NCI-H1694 (cell line): ENCODE measurements at regions not wholly inside any gene's neighbourhood (a gene's known extent, or its start where the extent isn't known, plus 50 kb on each side); places are given as distances from the start of the nearest gene placed in this dataset.

ENCODE experiments used
- DNase-seq: peaks from one replicate; lab custom pipeline; 2025; lab: John Stamatoyannopoulos, UW

DNA sequence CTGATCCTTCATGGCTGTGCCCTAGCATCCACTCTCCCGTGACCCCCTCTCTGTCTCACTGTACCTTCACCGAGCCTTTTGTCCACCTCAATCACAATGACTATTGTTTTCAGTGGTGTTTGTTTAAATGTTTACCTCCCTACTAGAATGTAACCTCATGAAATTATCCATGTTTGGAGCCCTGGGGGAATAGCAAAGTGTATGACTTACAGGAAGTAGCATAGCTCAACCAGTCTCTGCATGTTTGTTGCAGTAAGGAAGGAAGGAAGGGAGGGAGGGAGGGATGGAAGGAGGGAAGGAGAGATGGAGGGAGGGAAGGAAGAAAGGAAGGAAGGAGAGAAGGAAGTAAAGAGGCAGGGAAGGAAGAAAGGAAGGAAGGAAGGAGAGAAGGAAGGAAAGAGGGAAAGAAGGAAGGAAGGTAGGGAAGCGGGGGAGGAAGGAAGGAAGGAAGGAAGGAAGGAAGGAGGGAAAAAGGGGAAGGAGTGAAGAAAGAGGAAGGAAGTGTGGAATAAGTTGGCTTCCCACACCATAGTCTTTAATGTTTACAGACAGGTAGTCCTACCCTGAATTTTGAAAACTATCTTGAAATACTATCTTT is 421.4 kb downstream of the COG6 start:
- no peak for DNase-seq

DNA sequence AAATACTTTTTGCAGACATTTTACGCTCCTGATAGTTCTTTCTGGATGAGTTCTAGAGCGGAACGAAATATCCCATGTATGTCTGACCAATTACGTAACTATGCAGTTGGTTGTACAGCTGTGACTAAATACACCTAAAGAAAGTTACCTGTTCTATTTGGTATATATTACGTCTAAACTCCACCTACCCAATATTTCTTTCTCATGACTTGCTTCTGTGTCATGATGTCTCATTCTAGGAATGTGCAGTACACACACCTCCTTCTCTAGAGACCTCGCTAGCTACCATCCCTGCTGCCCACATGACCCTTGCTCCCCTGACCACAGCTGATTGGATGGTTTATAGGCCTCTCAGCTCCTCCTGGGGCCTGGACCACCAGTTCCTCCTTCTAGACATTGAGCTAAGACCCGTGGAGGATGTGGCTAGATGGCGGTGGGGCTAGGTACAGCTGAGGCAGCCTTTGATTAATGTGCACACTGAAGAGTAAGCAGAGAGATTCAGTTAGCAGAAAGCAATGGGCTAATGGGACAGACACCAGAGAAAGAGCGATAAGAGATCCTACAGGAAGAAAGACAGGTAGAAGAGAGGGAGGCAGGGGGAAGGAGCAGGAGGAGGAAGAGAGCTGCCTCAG is 422.1 kb downstream of the COG6 start:
- DNase-seq, result no peak

DNA sequence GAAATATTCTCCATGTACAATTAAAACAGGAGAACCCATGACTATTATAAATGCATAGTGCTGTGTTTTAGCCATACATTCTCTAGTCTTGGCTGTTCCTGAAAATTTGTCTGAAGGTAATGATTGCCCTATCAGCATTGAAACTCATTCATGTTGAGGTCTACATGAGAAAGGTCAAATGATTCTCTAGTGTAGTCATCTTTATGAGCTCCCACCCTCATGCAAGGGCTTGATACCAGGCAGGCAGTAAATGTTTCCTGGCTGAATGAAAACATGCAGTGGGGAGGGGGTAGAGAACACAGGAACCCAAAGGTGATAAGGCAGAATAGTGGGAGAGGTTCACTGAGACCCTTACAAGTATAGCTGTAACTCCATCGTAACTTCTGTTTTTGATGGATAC is 424.3 kb downstream of the COG6 start:
- DNase-seq, result no peak

DNA sequence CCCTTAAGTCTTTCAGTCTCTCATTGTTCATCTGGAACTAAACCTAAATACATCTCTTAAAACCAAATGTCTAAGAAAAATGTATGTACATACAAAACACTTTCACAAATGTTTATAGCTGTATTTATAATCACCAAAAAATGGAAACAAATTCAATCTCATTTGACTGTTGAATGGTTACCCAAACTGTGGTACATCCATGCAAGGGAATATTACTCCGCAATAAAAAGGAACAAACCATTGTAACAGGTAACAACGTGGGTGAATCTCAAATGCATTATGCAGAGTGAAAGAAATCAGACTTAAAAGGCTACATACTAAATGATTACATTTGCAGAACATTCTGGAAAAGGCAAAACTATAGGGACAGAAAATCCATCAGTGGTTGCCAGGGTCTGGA is 425.2 kb downstream of the COG6 start:
- no peak for DNase-seq

DNA sequence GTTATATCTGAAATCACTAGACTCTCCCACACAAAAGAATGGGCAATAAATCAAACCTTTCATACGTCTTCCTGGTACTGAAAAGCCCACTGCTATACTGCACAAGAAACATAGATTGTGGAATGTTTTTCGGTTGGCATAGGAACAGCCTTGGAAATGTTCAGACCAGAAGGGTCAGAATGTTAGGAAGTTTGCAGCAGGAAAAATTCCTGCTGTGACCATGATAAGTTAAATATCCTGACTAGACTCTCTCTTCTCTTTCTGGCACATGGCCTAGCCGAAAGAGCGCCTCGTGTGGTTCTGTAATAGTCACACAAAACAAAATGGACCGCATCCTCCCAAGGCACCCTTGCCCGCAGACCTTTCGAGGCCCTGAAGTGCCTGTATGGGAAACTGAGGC is 427.2 kb downstream of the COG6 start:
- no peak for DNase-seq

DNA sequence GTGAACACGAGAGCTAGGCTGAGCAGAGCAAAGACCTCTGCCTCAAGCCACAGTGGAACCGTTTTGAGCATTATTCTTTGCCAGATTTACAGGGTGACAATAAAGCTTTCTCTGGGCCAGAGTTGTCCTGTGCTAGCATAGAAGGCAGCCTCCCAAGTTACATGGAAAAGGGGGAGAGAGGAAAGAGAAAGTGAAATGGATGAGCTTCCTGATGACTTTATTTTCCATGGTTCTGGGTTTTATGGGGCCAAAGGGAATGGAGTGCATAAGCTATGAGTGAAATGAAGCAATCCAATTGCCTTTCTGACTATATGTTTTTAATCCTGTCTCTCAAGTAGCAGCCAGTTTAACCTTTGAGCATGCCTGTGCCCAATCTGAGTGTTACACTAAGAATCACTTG is 428.4 kb downstream of the COG6 start:
- DNase-seq, result no peak

DNA sequence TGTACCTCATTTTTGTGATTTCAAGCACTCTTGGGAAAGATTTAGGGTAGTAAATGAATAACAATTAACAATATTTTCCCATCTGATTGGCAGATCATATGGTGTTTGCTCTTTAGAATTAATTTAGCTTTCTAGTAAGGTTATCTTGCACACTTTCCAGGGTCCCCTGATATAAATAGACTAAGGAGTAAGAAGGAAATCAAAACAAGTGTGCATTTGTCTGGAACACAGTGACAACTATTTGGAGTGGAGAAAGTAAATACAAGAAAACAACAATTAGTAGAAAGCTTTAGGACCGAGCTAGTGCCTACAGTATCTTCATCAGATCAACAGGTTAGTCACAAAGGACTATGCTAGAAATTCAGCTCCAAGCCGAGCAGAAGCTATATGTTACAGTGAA is 429.5 kb downstream of the COG6 start:
- DNase-seq, result no peak

DNA sequence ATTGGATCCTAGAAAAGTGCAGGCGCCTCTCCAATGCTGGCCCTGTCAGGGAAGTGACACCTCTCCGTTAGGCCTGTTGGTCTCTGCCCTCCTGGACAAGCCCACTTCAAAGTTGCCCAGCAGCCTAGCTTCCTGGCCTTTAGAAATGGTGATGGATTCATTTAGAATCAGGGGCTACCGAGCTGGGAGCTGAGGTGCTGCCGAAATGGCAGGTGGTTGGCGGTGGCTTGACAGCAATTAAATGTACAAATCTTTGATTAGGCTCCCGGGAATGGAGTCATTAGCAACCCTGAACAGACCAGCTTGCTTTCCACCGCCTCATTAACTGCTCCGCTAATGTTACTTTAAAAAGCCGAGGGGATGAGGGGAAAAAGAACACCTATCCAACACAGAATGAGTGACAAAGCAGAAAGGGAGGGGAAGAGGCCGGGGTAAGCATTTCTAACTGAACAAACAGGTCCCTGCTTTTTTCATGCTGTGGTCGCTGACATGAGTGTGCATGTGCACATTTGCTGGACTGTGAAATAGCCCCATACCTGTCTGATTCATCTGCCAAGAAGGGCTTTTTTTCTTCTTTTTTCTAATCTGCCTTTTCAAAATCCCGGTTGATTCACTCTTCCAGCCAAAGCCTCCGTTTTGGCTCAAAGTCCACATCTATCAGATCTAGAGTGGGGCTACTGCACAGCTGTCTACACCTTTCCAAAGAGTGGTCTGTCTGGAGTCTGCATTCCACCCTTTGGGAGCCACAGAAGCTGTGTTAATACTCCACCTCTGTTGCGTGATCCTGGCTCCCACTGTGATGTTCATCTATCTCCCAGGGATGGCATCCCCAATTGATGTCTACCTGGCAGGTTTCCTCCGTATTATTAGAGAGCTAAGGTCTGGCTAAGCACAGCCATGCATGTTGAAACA is 431.9 kb downstream of the COG6 start:
- DNase-seq, result peak; percentile 95

DNA sequence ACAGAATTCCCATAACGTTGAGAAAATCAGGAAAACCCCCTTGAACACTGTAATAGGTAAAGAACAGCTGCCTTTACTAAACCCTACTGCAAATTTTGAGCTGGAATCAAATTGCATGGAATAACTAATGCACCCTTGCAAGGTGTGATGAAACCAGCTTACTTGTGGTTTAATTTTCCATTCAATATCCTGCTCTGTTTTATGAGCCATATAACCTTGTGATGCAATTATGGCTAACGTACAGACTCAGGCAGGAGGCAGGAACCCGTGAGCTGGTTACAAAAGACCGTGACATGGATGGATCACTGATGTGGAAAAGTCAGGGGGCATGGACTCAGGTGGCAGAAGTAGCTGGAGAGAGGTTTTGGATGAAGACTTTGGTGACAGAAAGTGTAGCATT is 438.6 kb downstream of the COG6 start:
- DNase-seq, result no peak

DNA sequence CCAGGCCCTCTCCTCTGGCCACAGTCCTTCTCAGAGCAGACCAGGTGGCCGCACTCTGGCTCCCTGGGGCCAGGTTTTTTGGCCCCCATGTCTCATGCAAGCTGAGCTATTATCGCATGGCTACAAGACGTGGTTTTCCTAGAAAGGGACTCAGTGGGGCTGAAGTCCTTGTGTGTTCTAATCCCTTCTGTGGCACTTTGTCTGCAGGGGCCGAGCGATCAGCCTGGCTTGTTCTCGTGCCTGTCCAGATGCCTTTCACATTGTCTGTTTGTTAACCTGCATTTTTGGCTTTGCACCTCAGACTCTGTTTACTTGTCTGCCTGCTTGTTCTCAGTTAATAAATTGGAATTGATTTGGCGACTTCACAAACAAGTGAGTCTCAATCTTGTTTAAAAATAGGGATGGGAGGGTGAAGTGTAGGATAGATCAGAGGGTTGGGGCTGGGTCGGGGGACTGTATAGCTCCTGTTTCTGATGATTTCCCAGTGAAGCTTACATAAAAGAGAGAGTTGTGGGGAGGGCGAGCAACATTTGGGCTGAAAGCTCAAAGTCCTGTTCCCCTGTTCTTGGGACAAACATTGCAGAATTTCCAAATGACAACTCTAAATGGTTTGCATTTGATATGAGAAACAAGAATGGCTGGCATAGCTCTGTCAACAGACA is 440.4 kb downstream of the COG6 start:
- DNase-seq, result no peak

DNA sequence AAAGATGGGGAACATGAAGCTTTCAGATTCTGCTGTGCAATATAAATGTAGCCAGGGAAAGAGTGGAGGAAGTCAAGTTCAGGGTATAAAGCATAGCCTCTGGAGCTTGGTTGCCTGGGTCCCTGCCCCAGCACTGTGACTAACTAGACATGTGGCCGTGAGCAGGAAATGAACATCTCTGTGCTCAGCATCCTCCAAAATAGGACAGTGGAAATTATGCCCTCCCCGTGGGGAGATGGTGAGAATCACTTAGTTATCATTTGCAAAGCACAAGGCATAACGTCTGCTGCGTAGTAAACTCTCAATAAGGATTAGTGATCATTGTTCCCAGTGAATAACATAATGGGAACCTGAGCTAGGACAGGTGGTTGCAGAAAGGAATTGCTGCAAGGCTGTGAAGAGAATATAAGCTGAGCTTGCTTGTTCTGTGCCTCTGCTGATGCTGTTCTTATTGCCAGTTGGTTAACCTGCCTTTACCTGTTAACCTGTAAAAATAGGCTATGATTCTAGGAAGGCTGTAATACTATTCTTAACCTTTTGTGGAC is 441.0 kb downstream of the COG6 start:
- DNase-seq, result no peak

DNA sequence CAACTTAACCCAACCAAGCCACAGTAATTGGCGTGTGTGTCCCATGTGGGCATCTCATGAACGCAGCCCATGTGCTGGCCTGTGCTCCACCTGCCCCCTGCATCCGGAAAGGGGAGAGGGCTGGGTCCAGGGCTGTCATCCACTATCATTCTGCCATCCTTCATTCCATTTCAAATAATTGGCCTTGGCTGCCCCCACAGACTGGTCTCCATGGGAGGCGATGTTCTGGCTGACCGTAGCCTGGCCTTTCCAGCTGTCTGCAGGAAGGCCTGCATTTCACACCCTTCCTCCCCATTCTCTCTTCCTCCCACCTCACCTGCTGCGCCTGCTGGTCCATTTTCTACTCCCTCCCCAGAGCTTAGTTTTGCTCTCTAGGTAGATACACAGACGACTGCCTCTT is 442.8 kb downstream of the COG6 start:
- DNase-seq, result no peak

DNA sequence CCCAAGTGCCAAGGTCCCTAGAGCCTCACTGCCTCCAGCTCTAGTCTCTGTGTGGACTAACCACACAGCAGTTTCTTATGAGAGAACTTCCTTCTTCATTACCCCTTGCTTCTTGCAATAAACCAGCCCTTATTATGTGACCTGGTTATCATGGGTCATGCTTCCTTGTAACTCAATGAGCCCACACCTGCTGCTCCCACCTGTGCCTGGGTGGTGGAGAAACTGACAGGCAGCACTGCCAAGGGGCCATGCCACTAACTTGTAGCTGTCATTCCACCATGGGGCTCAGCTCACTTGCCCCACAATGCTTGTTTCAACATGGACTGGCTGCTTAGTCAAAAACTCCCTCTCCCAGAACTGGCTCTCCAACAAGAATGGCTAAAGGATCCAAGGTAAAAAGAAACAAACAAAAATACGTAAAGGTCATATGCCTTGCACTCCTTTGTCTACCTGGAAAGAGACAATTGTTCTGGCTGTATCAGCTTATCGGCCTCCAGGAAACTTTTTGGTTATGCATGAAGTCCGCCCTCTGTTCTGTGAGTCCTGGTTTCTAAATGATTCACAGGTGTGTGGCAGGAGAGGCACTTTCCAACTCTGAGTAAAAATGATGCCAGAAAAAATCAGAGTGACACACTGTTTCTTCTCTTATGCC is 446.4 kb downstream of the COG6 start:
- DNase-seq, result no peak

DNA sequence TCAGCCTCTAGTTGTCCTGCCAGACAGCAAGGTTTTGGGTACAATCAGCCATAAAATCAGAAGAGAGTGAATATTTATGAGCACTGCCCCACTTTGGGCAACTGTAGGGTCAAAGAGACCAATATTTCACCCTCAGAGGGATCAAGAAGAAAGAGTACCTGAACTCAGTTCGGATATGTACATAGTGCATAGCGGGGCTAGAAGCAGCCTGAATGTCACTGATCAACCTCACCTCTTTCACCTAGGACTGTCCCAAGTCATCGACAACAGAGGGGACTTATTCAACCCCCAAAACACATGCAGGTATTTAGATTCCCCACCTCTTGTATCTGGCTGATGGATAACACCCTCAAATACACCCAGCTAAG is 446.9 kb downstream of the COG6 start:
- no peak for DNase-seq

DNA sequence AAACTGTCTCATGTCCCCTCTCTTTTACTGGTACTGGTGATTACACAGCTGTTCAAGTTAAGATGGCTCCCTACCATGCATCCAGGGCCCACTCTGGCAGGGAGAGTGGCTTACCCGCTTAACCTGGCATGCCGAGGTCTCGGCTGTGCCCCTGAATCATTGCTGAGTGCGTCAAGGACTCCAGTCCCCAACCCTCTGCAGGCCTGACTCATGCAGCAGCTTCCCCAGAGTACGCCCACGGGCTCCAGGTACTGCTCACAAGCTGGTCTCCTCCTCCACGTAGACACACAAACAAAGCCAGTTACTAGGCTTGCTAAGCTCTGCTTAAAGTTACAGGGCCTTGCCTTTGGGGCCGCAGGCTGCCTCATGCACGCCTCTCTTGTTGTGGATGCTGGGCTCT is 447.4 kb downstream of the COG6 start:
- no peak for DNase-seq

DNA sequence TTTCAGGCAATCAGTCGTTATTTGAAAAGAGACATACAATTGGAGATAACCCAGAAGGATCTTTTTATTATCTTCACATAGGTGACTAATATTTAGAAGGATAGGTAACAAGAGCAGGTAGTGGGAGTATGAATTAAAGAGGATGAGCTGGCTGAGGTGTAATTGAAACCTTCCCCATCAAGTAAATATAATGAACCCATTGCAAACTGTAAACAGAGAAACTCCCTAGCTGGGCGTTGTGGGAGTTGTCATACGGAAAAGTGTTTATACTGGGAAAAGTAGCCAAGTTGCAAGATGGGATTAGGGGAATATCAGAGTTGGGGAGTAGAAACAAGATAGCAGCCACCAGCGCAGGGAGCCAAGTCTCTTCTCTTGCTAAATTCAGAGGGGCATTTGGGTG is 448.4 kb downstream of the COG6 start:
- DNase-seq, result no peak

DNA sequence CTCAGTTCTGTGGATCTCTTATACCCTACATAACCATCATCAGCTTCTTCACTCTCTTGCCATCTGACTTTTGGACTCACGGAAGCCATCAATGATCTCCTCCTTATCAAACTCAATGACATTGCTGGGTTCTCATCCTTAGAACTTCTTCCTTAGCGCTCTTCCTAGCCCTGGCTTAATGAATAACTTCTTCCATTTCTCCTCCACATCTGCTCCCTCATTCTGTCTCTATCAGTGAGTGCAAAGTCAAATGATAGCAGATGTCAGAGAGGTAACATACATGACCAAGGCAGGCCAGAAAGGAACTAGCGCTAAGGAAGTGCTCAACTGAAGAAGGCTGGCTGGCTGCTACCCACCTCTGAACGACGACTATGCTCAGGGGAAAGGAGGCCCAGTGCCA is 449.8 kb downstream of the COG6 start:
- DNase-seq, result no peak

DNA sequence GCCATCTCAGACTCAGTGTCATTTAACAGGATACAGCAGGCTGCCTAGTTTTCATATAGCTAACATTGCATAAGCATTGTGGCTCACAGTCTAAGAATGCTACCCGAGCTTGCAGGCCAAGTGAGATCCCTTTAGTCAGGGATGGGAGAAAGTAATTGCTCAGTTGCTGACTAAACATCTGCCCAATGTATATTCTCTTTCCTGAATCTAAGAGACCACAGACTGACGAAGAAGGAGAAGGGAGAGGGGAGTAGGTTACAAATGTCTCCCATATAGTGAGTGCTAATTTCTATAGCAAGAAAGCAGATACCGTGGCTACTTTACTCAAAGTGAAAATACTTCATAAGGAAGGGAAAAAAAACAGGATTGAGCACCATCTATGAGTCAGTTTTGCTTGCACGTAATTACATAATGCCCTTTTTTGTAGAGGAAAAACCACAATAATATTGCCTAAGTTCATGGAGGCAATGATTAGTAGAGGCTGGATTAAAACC is 453.9 kb downstream of the COG6 start:
- DNase-seq, result no peak

DNA sequence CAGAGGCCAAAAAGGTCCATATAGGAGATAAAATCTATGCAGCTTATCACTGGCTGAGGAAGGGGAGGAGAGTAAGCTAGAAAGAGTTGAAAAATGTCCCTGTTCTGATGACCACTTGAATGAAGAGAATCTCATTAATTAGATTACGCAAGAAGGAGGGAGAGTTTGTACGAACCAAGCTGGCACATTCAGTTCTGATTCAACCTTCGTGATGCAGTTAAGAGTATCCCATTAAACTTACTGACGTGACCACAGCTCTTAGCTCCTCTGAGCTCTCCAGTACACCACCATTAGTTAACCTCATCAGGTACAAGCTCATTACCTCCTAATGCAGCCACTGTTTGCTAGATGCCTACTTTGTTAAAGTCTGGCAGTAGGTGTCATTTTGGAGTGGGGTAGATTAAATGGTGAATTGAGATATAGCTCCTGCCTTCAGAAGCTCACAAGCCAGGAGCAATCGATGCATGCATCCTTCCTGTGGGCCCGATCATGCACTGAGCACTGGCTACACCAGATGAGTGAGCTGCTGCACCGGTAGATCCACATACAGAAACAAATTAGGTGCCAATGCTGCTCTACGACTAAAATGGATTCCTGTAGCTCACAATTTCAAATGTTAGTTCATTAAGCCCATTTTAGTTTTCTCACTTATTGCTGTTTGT is 458.3 kb downstream of the COG6 start:
- no peak for DNase-seq

DNA sequence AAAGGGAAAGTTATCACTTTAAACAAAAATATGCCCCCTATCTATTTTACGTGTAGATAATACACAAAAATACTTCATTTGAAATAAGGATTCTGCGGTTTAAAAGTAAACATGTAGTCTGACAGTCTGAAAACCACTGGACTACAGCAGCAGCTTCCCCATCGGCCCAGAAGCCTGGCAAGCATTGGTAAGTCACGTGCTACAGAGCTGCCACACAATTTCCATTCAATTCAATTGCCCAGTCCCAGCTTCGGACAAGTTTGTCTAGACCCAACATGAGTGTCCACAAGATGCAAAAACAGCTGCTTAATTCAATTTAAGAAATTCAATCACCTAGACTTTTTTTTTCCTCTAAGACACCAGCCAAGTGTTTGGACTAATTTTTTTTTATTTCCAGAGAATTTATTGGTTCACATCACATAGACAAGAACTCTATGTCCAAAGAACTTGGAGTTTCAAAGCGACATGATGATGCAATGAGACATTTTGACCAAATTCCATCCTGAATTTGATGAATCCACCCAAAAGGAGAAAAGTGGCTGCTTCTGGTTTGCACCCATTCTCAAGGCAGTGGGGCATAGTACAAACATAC is 458.9 kb downstream of the COG6 start:
- DNase-seq, result no peak

DNA sequence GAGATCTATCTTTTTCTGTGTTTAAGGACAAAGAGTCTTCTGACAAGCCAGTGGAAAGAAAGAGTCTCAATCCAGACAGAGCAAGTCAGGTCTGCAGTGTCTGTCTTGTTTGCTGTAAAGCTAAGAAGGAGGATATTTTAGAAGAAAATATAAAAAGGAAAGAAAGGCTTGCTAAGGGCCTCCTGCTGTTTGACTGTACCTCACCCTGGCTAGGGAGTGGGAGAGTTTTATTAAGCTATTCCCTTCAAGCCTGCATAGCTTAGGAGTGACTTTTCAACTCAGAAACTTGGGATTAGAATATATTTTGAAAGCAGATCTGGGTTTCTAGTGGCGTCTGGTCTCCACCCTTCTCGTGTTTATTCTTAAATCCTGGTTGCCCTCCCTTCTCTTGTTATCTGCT is 460.0 kb downstream of the COG6 start:
- DNase-seq, result no peak
